HG02588 (cell line): ENCODE measurements at regions not wholly inside any gene's neighbourhood (a gene's known extent, or its start where the extent isn't known, plus 50 kb on each side); places are given as distances from the start of the nearest gene placed in this dataset.

ENCODE experiments used
- ATAC-seq: cut with Tn5 transposase; IDR thresholded peaks from one replicate; pipeline ENCODE4 v1.9.1; 2021; ENCODE audit warnings: mild to moderate bottlenecking, moderate library complexity; ENCODE audit not compliant: unreplicated experiment

GRCh38 chr6:23340271-23340670 lies 770.9 kb downstream of the HDGFL1 start:
- no peak for ATAC-seq

GRCh38 chr6:23343610-23344306 lies 774.4 kb downstream of the HDGFL1 start:
- no peak for ATAC-seq

- no peak for ATAC-seq
Measured at GRCh38 chr6:23348185-23348584, 777.8 kb upstream of the NRSN1 start.

GRCh38 chr6:23349521-23350147 lies 776.4 kb upstream of the NRSN1 start:
- no peak for ATAC-seq

GRCh38 chr6:23350752-23351453 lies 775.1 kb upstream of the NRSN1 start:
- no peak for ATAC-seq

GRCh38 chr6:23354004-23354403 lies 772.0 kb upstream of the NRSN1 start:
- ATAC-seq = no peak

- ATAC-seq = no peak
Measured at GRCh38 chr6:23357185-23357766, 768.7 kb upstream of the NRSN1 start.

- ATAC-seq = no peak
Measured at GRCh38 chr6:23365732-23366131, 760.3 kb upstream of the NRSN1 start.

GRCh38 chr6:23367311-23367710 lies 758.7 kb upstream of the NRSN1 start:
- no peak for ATAC-seq

- no peak for ATAC-seq
Measured at GRCh38 chr6:23368557-23368956, 757.5 kb upstream of the NRSN1 start.

GRCh38 chr6:23370051-23370450 lies 756.0 kb upstream of the NRSN1 start:
- ATAC-seq = no peak

GRCh38 chr6:23371132-23371915 lies 754.7 kb upstream of the NRSN1 start:
- no peak for ATAC-seq

GRCh38 chr6:23377830-23378229 lies 748.2 kb upstream of the NRSN1 start:
- no peak for ATAC-seq

- no peak for ATAC-seq
Measured at GRCh38 chr6:23380465-23380864, 745.5 kb upstream of the NRSN1 start.

GRCh38 chr6:23388086-23388783 lies 737.8 kb upstream of the NRSN1 start:
- ATAC-seq = no peak

GRCh38 chr6:23389386-23389785 lies 736.6 kb upstream of the NRSN1 start:
- ATAC-seq = no peak

GRCh38 chr6:23390221-23390620 lies 735.8 kb upstream of the NRSN1 start:
- ATAC-seq = no peak

- ATAC-seq = no peak
Measured at GRCh38 chr6:23394681-23395080, 731.3 kb upstream of the NRSN1 start.

GRCh38 chr6:23395381-23395780 lies 730.6 kb upstream of the NRSN1 start:
- no peak for ATAC-seq

- ATAC-seq = no peak
Measured at GRCh38 chr6:23396949-23397348, 729.1 kb upstream of the NRSN1 start.
